GM12875 (cell line): ENCODE measurements at regions not wholly inside any gene's neighbourhood (a gene's known extent, or its start where the extent isn't known, plus 50 kb on each side); places are given as distances from the start of the nearest gene placed in this dataset.

Experiments
- H3K4me3 ChIP-seq: one replicate; pipeline ENCODE4 v1.5.1; 2011; ENCODE audit warnings: low read depth, low read length, control low read depth
- CTCF ChIP-seq: IDR thresholded peaks from 2 replicates; pipeline ENCODE4 v1.5.1; 2011; ENCODE audit warnings: low read depth, mild to moderate bottlenecking, control low read depth, inconsistent platforms, low read length, moderate library complexity, borderline replicate concordance; ENCODE audit not compliant: insufficient read depth

- TF ChIP-seq CTCF: no peak
- no peak overlapping the region for H3K4me3 ChIP-seq
These were observed 305.4 kb upstream of the IRX4 start for GRCh38 chr5:2188137-2188536.

- no peak for TF ChIP-seq CTCF
These were observed 305.0 kb upstream of the IRX4 start for GRCh38 chr5:2187687-2188086.

GRCh38 chr5:2187156-2187555 is 304.4 kb upstream of the IRX4 start:
- no peak for TF ChIP-seq CTCF
- H3K4me3 ChIP-seq: no peak overlapping the region

More at GRCh38 chr5:2187687-2188086, 305.0 kb upstream of the IRX4 start:
- no peak overlapping the region for H3K4me3 ChIP-seq

- no peak overlapping the region for H3K4me3 ChIP-seq
- TF ChIP-seq CTCF: no peak
These were observed 303.8 kb upstream of the IRX4 start for GRCh38 chr5:2186472-2187015.

- H3K4me3 ChIP-seq: no peak overlapping the region
- no peak for TF ChIP-seq CTCF
These were observed 303.1 kb upstream of the IRX4 start for GRCh38 chr5:2185646-2186471.

- no peak for TF ChIP-seq CTCF
- H3K4me3 ChIP-seq: no peak overlapping the region
These were observed 302.1 kb upstream of the IRX4 start for GRCh38 chr5:2184563-2185540.

- no peak for TF ChIP-seq CTCF
- no peak overlapping the region for H3K4me3 ChIP-seq
These were observed 301.3 kb upstream of the IRX4 start for GRCh38 chr5:2184026-2184366.
